DOHH2 (cell line): ENCODE measurements at regions not wholly inside any gene's neighbourhood (a gene's known extent, or its start where the extent isn't known, plus 50 kb on each side); places are given as distances from the start of the nearest gene placed in this dataset.

Experiments
- H3F3A ChIP-seq: fragments of 200-600 bp; sonication (generic), shearing (Covaris generic); 2 replicates; pipeline ENCODE4 v1.6.0; 2016; ENCODE audit warnings: antibody characterized with exemption, mild to moderate bottlenecking; ENCODE audit not compliant: control insufficient read depth, insufficient read depth
- H3K27ac ChIP-seq: fragments of 200-600 bp; sonication (generic); 2 replicates; pipeline ENCODE4 v1.5.1; 2014; ENCODE audit warnings: low read depth, mild to moderate bottlenecking, low read length, moderate library complexity
- H3K27me3 ChIP-seq: fragments of 200-600 bp; sonication (generic); 2 replicates; pipeline ENCODE4 v1.6.1; 2014; ENCODE audit warnings: mild to moderate bottlenecking, low read length, mixed read lengths; ENCODE audit not compliant: control insufficient read depth
- H3K36me3 ChIP-seq: fragments of 200-600 bp; sonication (generic); 2 replicates; pipeline ENCODE4 v1.6.1; 2014; ENCODE audit warnings: mild to moderate bottlenecking, low read length, moderate library complexity, mixed read lengths; ENCODE audit not compliant: control insufficient read depth
- H3K4me1 ChIP-seq: fragments of 200-600 bp; sonication (generic); 2 replicates; pipeline ENCODE4 v1.6.1; 2014; ENCODE audit warnings: mild to moderate bottlenecking, low read length, mixed read lengths; ENCODE audit not compliant: control insufficient read depth
- H3K4me2 ChIP-seq: fragments of 200-600 bp; sonication (generic); 2 replicates; pipeline ENCODE4 v1.6.0; 2014; ENCODE audit warnings: mild to moderate bottlenecking, low read length, moderate library complexity
- H3K4me3 ChIP-seq: fragments of 200-600 bp; sonication (generic); 2 replicates; pipeline ENCODE4 v1.5.1; 2014; ENCODE audit warnings: mild to moderate bottlenecking, low read length, mixed read lengths
- H3K79me2 ChIP-seq: fragments of 200-600 bp; sonication (generic); 2 replicates; pipeline ENCODE4 v1.6.1; 2014; ENCODE audit warnings: mild to moderate bottlenecking, low read length, mixed read lengths; ENCODE audit not compliant: control insufficient read depth
- H3K9me2 ChIP-seq: fragments of 200-600 bp; sonication (generic); replicated peaks from 2 replicates; pipeline ENCODE4 v1.6.1; 2014; ENCODE audit warnings: mild to moderate bottlenecking, low read length, mixed read lengths; ENCODE audit not compliant: control insufficient read depth
- H3K9me3 ChIP-seq: fragments of 200-600 bp; sonication (generic); 2 replicates; pipeline ENCODE4 v1.6.1; 2014; ENCODE audit warnings: antibody characterized with exemption, low read length, mixed read lengths; ENCODE audit not compliant: control insufficient read depth, insufficient read depth
- H4K20me1 ChIP-seq: fragments of 200-600 bp; sonication (generic); 2 replicates; pipeline ENCODE4 v1.6.0; 2014; ENCODE audit warnings: low read depth, mild to moderate bottlenecking, antibody characterized with exemption, low read length, moderate library complexity; ENCODE audit not compliant: control insufficient read depth, insufficient read depth
- EZH2phosphoT487 ChIP-seq: fragments of 200-600 bp; sonication (generic); IDR thresholded peaks from 2 replicates; pipeline ENCODE4 v1.6.1; 2017; ENCODE audit warnings: borderline replicate concordance, mild to moderate bottlenecking, antibody characterized with exemption, low read length, moderate library complexity, mixed read lengths
- TF ChIP-seq, protein P1 (sequence below): fragments of 200-600 bp; sonication (generic); IDR thresholded peaks from one replicate; pipeline ENCODE4 v1.5.1; 2014; ENCODE audit warnings: antibody characterized with exemption, mild to moderate bottlenecking, low read depth, low read length; ENCODE audit not compliant: poor library complexity, severe bottlenecking

DNA sequence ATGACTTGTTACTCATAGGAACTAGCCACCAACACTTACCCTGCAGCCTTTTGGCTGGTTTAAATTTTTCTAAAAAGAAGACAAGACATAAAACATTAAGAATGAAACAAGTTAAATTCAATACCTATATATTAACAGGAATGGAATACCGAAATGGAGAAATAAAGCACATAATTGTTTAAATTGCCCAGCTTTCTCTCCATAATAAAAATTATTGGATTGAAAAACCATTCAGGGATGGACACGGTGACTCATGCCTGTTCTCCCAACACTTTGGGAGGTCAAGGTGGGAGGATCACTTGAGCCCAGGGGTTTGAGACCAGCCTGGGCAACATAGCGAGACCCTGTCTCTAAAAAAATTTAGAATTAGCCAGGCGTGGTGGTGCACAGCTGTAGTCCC, 179.4 kb upstream of the MKLN1 start:
- no peaks in the 10 kb centered on the region for H3F3A ChIP-seq
- no peak overlapping the region for H3K4me3 ChIP-seq
- no peak overlapping the region for H3K4me2 ChIP-seq
- no peak overlapping the region for H3K27ac ChIP-seq
- peaks cover 15% of the 10 kb centered on the region for H3K4me1 ChIP-seq
- no peaks in the 10 kb centered on the region for H3K79me2 ChIP-seq
- no peaks in the 10 kb centered on the region for H3K9me3 ChIP-seq
- no peaks in the 10 kb centered on the region for H4K20me1 ChIP-seq
- no peaks in the 10 kb centered on the region for H3K36me3 ChIP-seq
- H3K9me2 ChIP-seq = no peaks in the 10 kb centered on the region
- TF ChIP-seq, protein P1, sequence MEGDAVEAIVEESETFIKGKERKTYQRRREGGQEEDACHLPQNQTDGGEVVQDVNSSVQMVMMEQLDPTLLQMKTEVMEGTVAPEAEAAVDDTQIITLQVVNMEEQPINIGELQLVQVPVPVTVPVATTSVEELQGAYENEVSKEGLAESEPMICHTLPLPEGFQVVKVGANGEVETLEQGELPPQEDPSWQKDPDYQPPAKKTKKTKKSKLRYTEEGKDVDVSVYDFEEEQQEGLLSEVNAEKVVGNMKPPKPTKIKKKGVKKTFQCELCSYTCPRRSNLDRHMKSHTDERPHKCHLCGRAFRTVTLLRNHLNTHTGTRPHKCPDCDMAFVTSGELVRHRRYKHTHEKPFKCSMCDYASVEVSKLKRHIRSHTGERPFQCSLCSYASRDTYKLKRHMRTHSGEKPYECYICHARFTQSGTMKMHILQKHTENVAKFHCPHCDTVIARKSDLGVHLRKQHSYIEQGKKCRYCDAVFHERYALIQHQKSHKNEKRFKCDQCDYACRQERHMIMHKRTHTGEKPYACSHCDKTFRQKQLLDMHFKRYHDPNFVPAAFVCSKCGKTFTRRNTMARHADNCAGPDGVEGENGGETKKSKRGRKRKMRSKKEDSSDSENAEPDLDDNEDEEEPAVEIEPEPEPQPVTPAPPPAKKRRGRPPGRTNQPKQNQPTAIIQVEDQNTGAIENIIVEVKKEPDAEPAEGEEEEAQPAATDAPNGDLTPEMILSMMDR = no peak
- no peak for TF ChIP-seq EZH2phosphoT487
- no peaks in the 10 kb centered on the region for H3K27me3 ChIP-seq

DNA sequence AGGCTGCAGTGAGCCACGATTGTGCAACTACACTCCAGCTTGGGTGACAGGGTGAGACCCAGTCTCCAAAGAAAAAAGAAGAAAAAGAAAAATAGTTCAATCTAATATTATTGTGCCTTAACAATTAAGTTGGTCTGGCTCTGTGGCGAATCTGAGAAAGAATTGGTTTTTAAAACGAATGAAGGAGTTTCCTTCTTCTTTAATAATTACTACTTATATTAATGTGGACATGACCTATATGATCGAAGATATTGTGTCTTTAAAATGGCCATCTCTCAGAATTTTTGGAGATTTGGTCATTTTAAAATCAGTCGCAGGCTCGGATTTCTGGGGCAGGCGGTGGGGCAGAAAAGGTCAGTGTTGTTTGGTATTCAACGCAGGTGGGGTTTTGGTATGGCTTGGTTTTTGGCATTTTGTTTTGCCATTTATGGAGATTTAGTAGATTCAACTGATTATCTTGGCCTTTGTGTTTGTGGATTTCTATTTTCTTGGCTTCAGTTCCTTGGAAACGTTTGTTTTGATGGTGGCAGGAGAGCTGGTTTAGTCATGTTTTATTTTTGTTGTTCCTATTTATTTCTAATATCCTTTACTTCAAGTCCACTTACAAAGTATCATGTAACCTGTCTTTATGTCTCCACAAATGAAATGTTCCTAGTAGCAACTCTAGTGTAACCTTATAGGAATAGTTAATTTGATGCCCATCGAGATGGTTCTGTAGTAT, 178.8 kb upstream of the MKLN1 start:
- Histone ChIP-seq H3K9me2 (no peaks in the 10 kb centered on the region), H3F3A (no peaks in the 10 kb centered on the region), H3K4me1 (peaks cover 15% of the 10 kb centered on the region), H4K20me1 (no peaks in the 10 kb centered on the region), H3K9me3 (no peaks in the 10 kb centered on the region), H3K4me3 (no peak overlapping the region), H3K79me2 (no peaks in the 10 kb centered on the region), H3K4me2 (no peak overlapping the region), H3K27me3 (no peaks in the 10 kb centered on the region), H3K36me3 (no peaks in the 10 kb centered on the region), H3K27ac (no peak overlapping the region)
- TF ChIP-seq, protein P1 = no peak
- no peak for TF ChIP-seq EZH2phosphoT487

DNA sequence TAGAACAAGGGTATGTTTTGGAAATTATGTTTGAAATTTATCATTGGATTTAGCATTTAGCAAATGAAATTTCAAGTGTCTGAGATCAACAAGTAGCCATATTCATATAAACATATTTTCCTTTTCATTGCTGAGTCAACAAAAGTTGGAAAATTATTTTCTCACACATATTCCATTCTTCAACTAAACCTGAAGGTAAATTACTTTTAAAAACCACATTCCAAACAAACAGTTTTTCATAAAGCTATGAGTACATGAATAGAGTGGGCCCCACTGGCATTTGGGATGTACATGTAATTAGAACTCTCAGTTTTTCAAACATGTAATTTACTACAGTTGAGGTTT, 178.3 kb upstream of the MKLN1 start:
- Histone ChIP-seq H3K4me2 (no peak overlapping the region), H3K4me3 (no peak overlapping the region), H3K27me3 (no peaks in the 10 kb centered on the region), H3F3A (no peaks in the 10 kb centered on the region), H3K9me2 (no peaks in the 10 kb centered on the region), H4K20me1 (no peaks in the 10 kb centered on the region), H3K79me2 (no peaks in the 10 kb centered on the region), H3K4me1 (peaks cover 15% of the 10 kb centered on the region), H3K27ac (no peak overlapping the region), H3K36me3 (no peaks in the 10 kb centered on the region), H3K9me3 (no peaks in the 10 kb centered on the region)
- TF ChIP-seq, protein P1 = no peak
